Pancreas (tissue), 10 donors: ENCODE measurements at regions not wholly inside any gene's neighbourhood (a gene's known extent, or its start where the extent isn't known, plus 50 kb on each side); places are given as distances from the start of the nearest gene placed in this dataset.

Experiments
- ATAC-seq, 4 donors: fragments of 200-7000 bp; cut with Tn5 transposase; one replicate each; pipeline versions ENCODE4 v1.8.0 to v1.9.1; 2020; ENCODE audit warnings: mild to moderate bottlenecking in 4 of 4, moderate library complexity in 4 of 4
- DNase-seq, 6 donors: peaks; one replicate each; pipeline ENCODE4 v3.0.0-alpha.2; 2020
- FAIRE-seq: peaks from 2 replicates; lab custom pipeline; 2012; peaks lifted over from hg19 to GRCh38; lab: Jason Lieb, UNC
- H3K27ac ChIP-seq, 4 donors: fragments of 200-600 bp; sonication (generic); 1 replicate in 3 of 4; 2 replicates in 1 of 4; pipeline versions ENCODE4 v1.5.0 to v1.8.0; 2020
- H3K27me3 ChIP-seq, 4 donors: fragments of 200-600 bp; one replicate each; pipeline ENCODE4 v1.8.0; 2021
- H3K36me3 ChIP-seq, 3 donors: fragments of 200-600 bp; sonication (generic) in 1 of 3; one replicate each; pipeline versions ENCODE4 v1.5.0 to v1.8.0; 2020 to 2021
- H3K4me1 ChIP-seq, 3 donors: fragments of 200-600 bp; one replicate each; pipeline ENCODE4 v1.8.0; 2021
- H3K4me3 ChIP-seq, 4 donors: fragments of 200-600 bp; sonication (generic) in 2 of 4; one replicate each; pipeline versions ENCODE4 v1.5.0 to v1.8.0; 2020 to 2021
- H3K9me3 ChIP-seq, 4 donors: fragments of 200-600 bp; one replicate each; pipeline ENCODE4 v1.8.0; 2021
- WGBS, 2 donors: extraction: QIAGEN DNeasy Blood & Tissue Kit; methylation state at CpG; one replicate each; pipeline ENCODE4 v1.1.7; 2013; 5-methylcytosine and 5-hydroxymethylcytosine counted together
- intact Hi-C, 3 donors: fragments of 100-400 bp; cut with DNase I; formaldehyde crosslinking; loops; one replicate each; pipeline versions ENCODE4 v1.11.1 to v1.14.2; 2022
- TF ChIP-seq, protein P1 (sequence below), 4 donors: fragments of 200-600 bp; sonication (generic) in 3 of 4; IDR thresholded peaks; one replicate each; pipeline versions ENCODE4 v1.5.0 to v1.8.0; 2021; ENCODE audit warnings: antibody characterized with exemption in 4 of 4
- donor health status: healthy with polysubstance abuse.
- donor health status: DM: no; HTN: no; CAD: no; lungs with moderate emphysema.
- donor health status: DM: no; HTN: no; CAD: no.
- donor health status: control.
- donor health status: control.
- donor health status: Bipolar disorder and iron deficiency.
- donor health status: DM: yes; HTN: yes; CAD: no.
- donor health status: DM: no; HTN: no; CAD: no.
- donor health status: DM: no; HTN: no; CAD: no.
- donor health status: DM: yes; HTN: yes; CAD: no.

- Histone ChIP-seq H3K27ac (no peak overlapping the region), H3K9me3 (no peaks in the 10 kb centered on the region), H3K4me1 (peaks cover 2 to 22% (median 13%) of the 10 kb centered on the region in 3 donors), H3K4me3 (no peak overlapping the region), H3K27me3 (no peaks in the 10 kb centered on the region), H3K36me3 (no peaks in the 10 kb centered on the region)
- WGBS, 2 donors, result 21 to 30% methylated on average over 3 of the region's 3 CpGs
- peak; percentile 75 for FAIRE-seq
- TF ChIP-seq, protein P1, sequence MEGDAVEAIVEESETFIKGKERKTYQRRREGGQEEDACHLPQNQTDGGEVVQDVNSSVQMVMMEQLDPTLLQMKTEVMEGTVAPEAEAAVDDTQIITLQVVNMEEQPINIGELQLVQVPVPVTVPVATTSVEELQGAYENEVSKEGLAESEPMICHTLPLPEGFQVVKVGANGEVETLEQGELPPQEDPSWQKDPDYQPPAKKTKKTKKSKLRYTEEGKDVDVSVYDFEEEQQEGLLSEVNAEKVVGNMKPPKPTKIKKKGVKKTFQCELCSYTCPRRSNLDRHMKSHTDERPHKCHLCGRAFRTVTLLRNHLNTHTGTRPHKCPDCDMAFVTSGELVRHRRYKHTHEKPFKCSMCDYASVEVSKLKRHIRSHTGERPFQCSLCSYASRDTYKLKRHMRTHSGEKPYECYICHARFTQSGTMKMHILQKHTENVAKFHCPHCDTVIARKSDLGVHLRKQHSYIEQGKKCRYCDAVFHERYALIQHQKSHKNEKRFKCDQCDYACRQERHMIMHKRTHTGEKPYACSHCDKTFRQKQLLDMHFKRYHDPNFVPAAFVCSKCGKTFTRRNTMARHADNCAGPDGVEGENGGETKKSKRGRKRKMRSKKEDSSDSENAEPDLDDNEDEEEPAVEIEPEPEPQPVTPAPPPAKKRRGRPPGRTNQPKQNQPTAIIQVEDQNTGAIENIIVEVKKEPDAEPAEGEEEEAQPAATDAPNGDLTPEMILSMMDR (IDR thresholded peaks at IDR 0.05), result no peak
- ATAC-seq, result peak in 1 of 4 donors; percentile 33
- DNase-seq, result no peak
- intact Hi-C loops, result no loop called here
Observed at GRCh38 chr9:18058564-18059442, 415.1 kb upstream of the ADAMTSL1 start.

DNA sequence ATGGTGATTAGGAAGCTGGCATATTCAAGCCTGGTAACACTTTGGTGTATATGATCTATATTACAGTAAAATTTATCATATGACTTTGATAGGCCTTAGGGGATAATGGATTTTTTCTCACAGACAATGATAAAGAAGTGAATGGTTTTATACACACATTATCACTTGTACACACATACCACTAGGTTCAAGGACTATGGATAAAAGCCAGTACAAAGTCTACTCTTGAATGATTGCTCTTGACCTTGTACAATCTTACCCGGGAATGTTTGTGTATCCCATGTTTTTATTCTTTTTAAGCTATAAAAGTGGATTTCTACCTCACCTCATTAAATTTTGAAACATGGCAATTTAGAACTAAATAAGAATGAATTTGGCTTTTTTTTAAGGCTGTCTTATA lies 414.5 kb upstream of the ADAMTSL1 start:
- WGBS, 2 donors, result 17 to 19% methylated on average over 1 of the region's 1 CpG
- no peak overlapping the region for H3K27ac ChIP-seq
- DNase-seq, result no peak
- TF ChIP-seq, protein P1 (IDR thresholded peaks at IDR 0.05), result no peak
- H3K36me3 ChIP-seq, result no peaks in the 10 kb centered on the region
- peaks cover 2 to 22% (median 13%) of the 10 kb centered on the region in 3 donors for H3K4me1 ChIP-seq
- intact Hi-C loops, result no loop called here
- FAIRE-seq, result no peak
- ATAC-seq, result peak in 2 of 4 donors; percentile 57 to 65
- no peaks in the 10 kb centered on the region for H3K9me3 ChIP-seq
- H3K27me3 ChIP-seq, result no peaks in the 10 kb centered on the region
- H3K4me3 ChIP-seq, result no peak overlapping the region

DNA sequence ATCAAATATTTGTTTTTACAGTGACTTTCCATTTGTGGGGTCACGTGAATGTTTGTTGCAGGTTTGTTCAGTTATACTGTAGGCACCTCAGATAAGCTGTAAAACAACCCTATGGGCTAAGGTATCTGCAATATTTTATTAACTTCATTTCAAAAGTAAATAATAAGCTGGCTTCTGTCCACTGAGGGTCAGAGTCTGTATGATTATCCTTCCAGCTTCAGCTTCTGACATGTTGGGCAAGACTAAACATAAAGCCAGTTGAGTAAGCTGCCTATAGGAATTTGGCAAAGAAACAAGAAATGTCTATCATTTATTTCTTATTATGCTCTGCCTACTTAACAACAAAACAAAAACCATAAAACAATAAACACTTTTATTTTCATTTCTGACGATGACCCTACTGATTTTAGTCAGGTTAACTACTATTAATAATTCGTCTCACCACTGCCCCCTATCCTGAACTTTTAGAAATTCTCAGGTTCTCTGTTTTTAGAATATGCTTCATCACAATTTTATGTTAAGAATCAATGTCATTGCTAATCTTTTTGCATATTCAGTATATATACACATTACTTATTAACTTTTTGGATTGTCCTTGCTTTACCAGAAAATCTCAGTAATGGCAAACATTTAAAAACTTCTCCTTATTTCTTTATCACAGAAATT lies 413.6 kb upstream of the ADAMTSL1 start:
- H3K4me1 ChIP-seq, result peaks cover 2 to 22% (median 13%) of the 10 kb centered on the region in 3 donors
- DNase-seq (no peak), FAIRE-seq (peak; percentile 61), ATAC-seq (peak in 3 of 4 donors; percentile 28 to 34 (median 34))
- H3K27ac ChIP-seq, result no peak overlapping the region
- TF ChIP-seq, protein P1 (IDR thresholded peaks at IDR 0.05), result peak in 2 of 4 donors; percentile 9 to 17
- intact Hi-C loops, result no loop called here
- no peaks in the 10 kb centered on the region for H3K9me3 ChIP-seq
- no peak overlapping the region for H3K4me3 ChIP-seq
- whole genome bisulfite sequencing, 2 donors, result 27 to 37% methylated on average over 3 of the region's 3 CpGs
- H3K36me3 ChIP-seq, result no peaks in the 10 kb centered on the region
- no peaks in the 10 kb centered on the region for H3K27me3 ChIP-seq

GRCh38 chr9:18061332-18061731 lies 412.6 kb upstream of the ADAMTSL1 start:
- intact Hi-C loops, result no loop called here
- DNase-seq (no peak), ATAC-seq (no peak), FAIRE-seq (no peak)
- Histone ChIP-seq H3K4me1 (peaks cover 2 to 22% (median 13%) of the 10 kb centered on the region in 3 donors), H3K27me3 (no peaks in the 10 kb centered on the region), H3K36me3 (no peaks in the 10 kb centered on the region), H3K4me3 (no peak overlapping the region), H3K27ac (no peak overlapping the region), H3K9me3 (no peaks in the 10 kb centered on the region)
- TF ChIP-seq, protein P1 (IDR thresholded peaks at IDR 0.05), result no peak
